ENCODE measurements at regions not wholly inside any gene's neighbourhood (a gene's known extent, or its start where the extent isn't known, plus 50 kb on each side); places are given as distances from the start of the nearest gene placed in this dataset.

- TF ChIP-seq CTCF (IDR thresholded peaks at IDR 0.05) = no peak
- TF ChIP-seq POLR2A (IDR thresholded peaks at IDR 0.05) = no peak
Measured at GRCh38 chr13:62910541-62911060, 1495.0 kb upstream of the PCDH20 start.

Data from ovary (tissue), 3 donors.